ENCODE measurements at regions not wholly inside any gene's neighbourhood (a gene's known extent, or its start where the extent isn't known, plus 50 kb on each side); places are given as distances from the start of the nearest gene placed in this dataset.

GRCh38 chr16:86186313-86186712 is 287.4 kb downstream of the IRF8 start:
- no peak for TF ChIP-seq CTCF (conservative IDR thresholded peaks at IDR 0.05; ENCODE audit: low read depth)

GRCh38 chr16:86189934-86190333 is 291.0 kb downstream of the IRF8 start:
- no peak for TF ChIP-seq CTCF (conservative IDR thresholded peaks at IDR 0.05; ENCODE audit: low read depth)
- no peak for DNase-seq (ENCODE audit: low spot score)
- POLR2A ChIA-PET (ENCODE audit: low non-redundant PET): no interaction called here
- no peak overlapping the region for H3K27ac ChIP-seq
- CTCF ChIA-PET: no interaction called here

More at GRCh38 chr16:86186313-86186712, 287.4 kb downstream of the IRF8 start:
- DNase-seq (ENCODE audit: low spot score): no peak
- POLR2A ChIA-PET (ENCODE audit: low non-redundant PET): no interaction called here
- H3K27ac ChIP-seq: no peak overlapping the region
- CTCF ChIA-PET: no interaction called here

- ChIA-PET CTCF (interaction anchor here (0.6 kb wide), 2 partner anchors 83 to 134 kb away, joined by 3 to 7 read pairs; no protein-coding TSS in a partner anchor), POLR2A (ENCODE audit: low non-redundant PET) (no interaction called here)
- no peak for TF ChIP-seq CTCF (conservative IDR thresholded peaks at IDR 0.05; ENCODE audit: low read depth)
- no peak overlapping the region for H3K27ac ChIP-seq
- no peak for DNase-seq (ENCODE audit: low spot score)
Observed at GRCh38 chr16:86191663-86192062, 292.7 kb downstream of the IRF8 start.

- no peak for DNase-seq (ENCODE audit: low spot score)
- ChIA-PET CTCF (interaction anchor here (0.6 kb wide), 1 partner anchor 121 kb away, joined by 3 read pairs; no protein-coding TSS in a partner anchor), POLR2A (ENCODE audit: low non-redundant PET) (no interaction called here)
- TF ChIP-seq CTCF (conservative IDR thresholded peaks at IDR 0.05; ENCODE audit: low read depth): no peak
- H3K27ac ChIP-seq: no peak overlapping the region
Observed at GRCh38 chr16:86193528-86194193, 294.7 kb downstream of the IRF8 start.

- ChIA-PET CTCF (no interaction called here), POLR2A (ENCODE audit: low non-redundant PET) (no interaction called here)
- no peak for DNase-seq (ENCODE audit: low spot score)
- no peak overlapping the region for H3K27ac ChIP-seq
- no peak for TF ChIP-seq CTCF (conservative IDR thresholded peaks at IDR 0.05; ENCODE audit: low read depth)
Observed at GRCh38 chr16:86195863-86196630, 297.1 kb downstream of the IRF8 start.

GRCh38 chr16:86196687-86197391 is 297.9 kb downstream of the IRF8 start:
- POLR2A ChIA-PET (ENCODE audit: low non-redundant PET): no interaction called here
- TF ChIP-seq CTCF (conservative IDR thresholded peaks at IDR 0.05; ENCODE audit: low read depth): no peak
- CTCF ChIA-PET: interaction anchor here (0.6 kb wide), 1 partner anchor 179 kb away, joined by 4 read pairs; no protein-coding TSS in a partner anchor
- no peak overlapping the region for H3K27ac ChIP-seq
- DNase-seq (ENCODE audit: low spot score): no peak
